K562 (cell line): ENCODE measurements at regions not wholly inside any gene's neighbourhood (a gene's known extent, or its start where the extent isn't known, plus 50 kb on each side); places are given as distances from the start of the nearest gene placed in this dataset.

Source experiments
- ATAC-seq: fragments of 200-7000 bp; cut with Tn5 transposase; 3 replicates; pipeline ENCODE4 v1.9.1; 2020; ENCODE audit warnings: moderate library complexity
- BruUV-seq: library from RNA; stranded (reverse); fragments of 400-500 nt; replicated peaks from 2 replicates; lab custom pipeline; 2021; lab: Mats Ljungman, UMichigan
- CTCF ChIA-PET: fragments of 300-600 bp; formaldehyde crosslinking; extraction: SDS; loops from one replicate; lab custom pipeline; 2021; ENCODE audit warnings: low intra/inter-chr PET ratio; lab: Yijun Ruan, JAX
- POLR2A ChIA-PET: fragments of 300-600, 350-650 bp; sonication (Branson Sonifier 250); formaldehyde crosslinking; extraction: SDS; loops from one replicate; lab custom pipeline; 2021; ENCODE audit warnings: antibody characterized with exemption, inconsistent platforms; lab: Yijun Ruan, JAX
- DNase-seq, 4 experiments: peaks; one replicate each; pipeline versions ENCODE4 v3.0.0 to v3.0.0-alpha.2; 2011 to 2018; ENCODE audit warnings: low spot score in 3 of 4, mixed read lengths in 3 of 4; ENCODE audit errors: extremely low read depth in 1 of 4
- FAIRE-seq: peaks from 2 replicates; lab custom pipeline; 2011; peaks lifted over from hg19 to GRCh38; lab: Jason Lieb, UNC
- H2AFZ ChIP-seq: 2 replicates; pipeline ENCODE4 v1.6.0; 2011; ENCODE audit warnings: low read depth, low read length, control low read depth, inconsistent platforms
- H3K27ac ChIP-seq: fragments of 200-600 bp; 3 replicates; pipeline ENCODE4 v1.8.0; 2011; ENCODE audit warnings: low read depth, mild to moderate bottlenecking, control low read depth, inconsistent platforms, low read length, moderate library complexity, mixed read lengths; ENCODE audit errors: extremely low read depth
- H3K27me3 ChIP-seq, 2 experiments: fragments of 300-600 bp in 1 of 2; 2 replicates in 1 of 2; 3 replicates in 1 of 2; pipeline versions ENCODE4 v1.6.0 to v1.8.0; 2011; ENCODE audit warnings: inconsistent platforms in 2 of 2, low read length in 2 of 2, mild to moderate bottlenecking in 1 of 2, mixed read lengths in 1 of 2, moderate library complexity in 1 of 2; ENCODE audit not compliant: control insufficient read depth in 2 of 2, insufficient read depth in 2 of 2
- H3K36me3 ChIP-seq: fragments of 300-600 bp; 3 replicates; pipeline ENCODE4 v1.8.0; 2011; ENCODE audit warnings: mild to moderate bottlenecking, low read length, inconsistent platforms; ENCODE audit not compliant: control insufficient read depth, insufficient read depth
- H3K4me1 ChIP-seq, 2 experiments: fragments of 200-600 bp in 1 of 2; replicated peaks in 1 of 2; 2 replicates in 1 of 2; 3 replicates in 1 of 2; pipeline versions ENCODE4 v1.5.1 to v1.8.0; 2011; ENCODE audit warnings: inconsistent platforms in 2 of 2, low read length in 2 of 2, mild to moderate bottlenecking in 1 of 2, mixed read lengths in 1 of 2, moderate library complexity in 1 of 2; ENCODE audit not compliant: control insufficient read depth in 2 of 2, insufficient read depth in 2 of 2
- H3K4me2 ChIP-seq: 2 replicates; pipeline ENCODE4 v1.6.1; 2011; ENCODE audit warnings: low read length, control low read depth, inconsistent platforms, mixed read lengths; ENCODE audit not compliant: insufficient read depth
- H3K4me3 ChIP-seq: fragments of 200-600 bp; sonication (generic), shearing (Covaris generic); 2 replicates; pipeline ENCODE4 v1.5.1; 2016; ENCODE audit warnings: control low read depth, inconsistent platforms
- H3K79me2 ChIP-seq: fragments of 200-600 bp; 3 replicates; pipeline ENCODE4 v1.8.0; 2011; ENCODE audit warnings: low read length, inconsistent platforms; ENCODE audit not compliant: control insufficient read depth, insufficient read depth
- H3K9ac ChIP-seq, 2 experiments: 2 replicates each; pipeline versions ENCODE4 v1.6.0 to v1.6.1; 2011; ENCODE audit warnings: low read depth in 2 of 2, low read length in 2 of 2, control low read depth in 1 of 2, inconsistent platforms in 1 of 2, mild to moderate bottlenecking in 1 of 2, mixed read lengths in 1 of 2; ENCODE audit not compliant: insufficient read depth in 1 of 2
- H3K9me1 ChIP-seq: one replicate; pipeline ENCODE4 v1.6.0; 2011; ENCODE audit warnings: inconsistent platforms, mild to moderate bottlenecking, low read length, moderate library complexity; ENCODE audit not compliant: control insufficient read depth, insufficient read depth
- H3K9me3 ChIP-seq: replicated peaks from 2 replicates; pipeline ENCODE4 v1.5.1; 2011; ENCODE audit warnings: low read depth, low read length, inconsistent platforms; ENCODE audit not compliant: control insufficient read depth, insufficient read depth
- H4K20me1 ChIP-seq: replicated peaks from 2 replicates; pipeline ENCODE4 v1.6.1; 2011; ENCODE audit warnings: low read length, inconsistent platforms, mixed read lengths; ENCODE audit not compliant: control insufficient read depth, insufficient read depth
- BMI1 ChIP-seq: fragments of 150-350 bp; IDR thresholded peaks from 2 replicates; pipeline ENCODE4 v1.6.1; 2014; ENCODE audit warnings: low read length
- BRD4 ChIP-seq: fragments of 200-600 bp; sonication (generic); IDR thresholded peaks from 2 replicates; pipeline ENCODE4 v1.6.1; 2017; ENCODE audit warnings: inconsistent platforms
- CREB1 ChIP-seq, 2 experiments: sonication (generic) in 1 of 2; formaldehyde crosslinking in 1 of 2; IDR thresholded peaks; 2 replicates each; pipeline versions ENCODE4 v1.6.1 to v1.8.0; 2012 to 2022; ENCODE audit warnings: inconsistent platforms in 1 of 2, mild to moderate bottlenecking in 1 of 2, missing genetic modification reagents in 1 of 2, moderate library complexity in 1 of 2
- FOXK2 ChIP-seq, 2 experiments: fragments of 450-650 bp; IDR thresholded peaks in 1 of 2; conservative IDR thresholded peaks in 1 of 2; 2 replicates each; pipeline ENCODE4 v1.6.1; 2016; ENCODE audit warnings: low read depth in 2 of 2, mild to moderate bottlenecking in 1 of 2
- NFATC3 ChIP-seq: fragments of 450-650 bp; IDR thresholded peaks from 2 replicates; pipeline ENCODE4 v1.6.1; 2017; ENCODE audit warnings: mild to moderate bottlenecking
- NR2C2 ChIP-seq, 2 experiments: fragments of 200-800 bp in 1 of 2; sonication (Bioruptor generic) in 1 of 2; sonication (generic) in 1 of 2; formaldehyde crosslinking in 1 of 2; IDR thresholded peaks; 2 replicates each; pipeline versions ENCODE4 v1.6.1 to v1.8.0; 2016 to 2022; ENCODE audit warnings: mild to moderate bottlenecking in 1 of 2, missing compliant biosample characterization in 1 of 2, missing genetic modification characterization in 1 of 2, missing genetic modification reagents in 1 of 2
- RBM25 ChIP-seq: fragments of 200-400 bp; formaldehyde crosslinking; IDR thresholded peaks from 2 replicates; pipeline ENCODE4 v1.6.1; 2018; ENCODE audit warnings: low read length, low read depth, moderate library complexity; ENCODE audit not compliant: severe bottlenecking
- TAF1 ChIP-seq: IDR thresholded peaks from 2 replicates; pipeline ENCODE4 v1.6.1; 2011; ENCODE audit warnings: mild to moderate bottlenecking, low read length, moderate library complexity; ENCODE audit not compliant: insufficient read depth, control insufficient read depth, severe bottlenecking; ENCODE audit errors: extremely low read depth
- ZKSCAN1 ChIP-seq: fragments of 150-350 bp; IDR thresholded peaks from 2 replicates; pipeline ENCODE4 v1.6.1; 2016; ENCODE audit warnings: low read depth, low read length
- ZNF124 ChIP-seq: sonication (generic); formaldehyde crosslinking; IDR thresholded peaks from 2 replicates; pipeline ENCODE4 v1.8.1; 2022; ENCODE audit warnings: missing genetic modification reagents
- ZNF347 ChIP-seq: fragments of 450-650 bp; formaldehyde crosslinking; IDR thresholded peaks from 2 replicates; pipeline ENCODE4 v1.4.0; 2020; ENCODE audit warnings: low read depth, mild to moderate bottlenecking, moderate library complexity
- ZNF668 ChIP-seq: fragments of 250-450 bp; sonication (Bioruptor Pico); IDR thresholded peaks from 2 replicates; pipeline ENCODE4 v1.8.0; 2022; ENCODE audit warnings: mild to moderate bottlenecking, inconsistent platforms
- WGBS: fragments of 100-300 bp; shearing (Covaris generic); methylation state at CpG from one replicate; pipeline ENCODE4 v1.1.6; 2016; ENCODE audit warnings: low coverage, mixed read lengths; ENCODE audit not compliant: insufficient coverage; ENCODE audit errors: missing lambda C conversion rate; 5-methylcytosine and 5-hydroxymethylcytosine counted together
- in situ Hi-C: fragments of 300-500 bp; cut with MboI; formaldehyde crosslinking; loops from 4 replicates; pipeline ENCODE4 v1.15.0; 2018; ENCODE audit warnings: inconsistent platforms, mixed read lengths
- intact Hi-C: fragments of 100-400 bp; cut with micrococcal nuclease; formaldehyde crosslinking; loops from 2 replicates; pipeline ENCODE4 v1.14.2; 2022
- TF ChIP-seq, protein P1 (sequence below): sonication (generic); formaldehyde crosslinking; IDR thresholded peaks from 2 replicates; pipeline ENCODE4 v1.5.0; 2020; ENCODE audit warnings: missing genetic modification reagents
- TF ChIP-seq, protein P2 (sequence below): fragments of 200-400 bp; formaldehyde crosslinking; IDR thresholded peaks from 2 replicates; pipeline ENCODE4 v1.6.1; 2017; ENCODE audit warnings: mild to moderate bottlenecking, low read depth, low read length, moderate library complexity

DNA sequence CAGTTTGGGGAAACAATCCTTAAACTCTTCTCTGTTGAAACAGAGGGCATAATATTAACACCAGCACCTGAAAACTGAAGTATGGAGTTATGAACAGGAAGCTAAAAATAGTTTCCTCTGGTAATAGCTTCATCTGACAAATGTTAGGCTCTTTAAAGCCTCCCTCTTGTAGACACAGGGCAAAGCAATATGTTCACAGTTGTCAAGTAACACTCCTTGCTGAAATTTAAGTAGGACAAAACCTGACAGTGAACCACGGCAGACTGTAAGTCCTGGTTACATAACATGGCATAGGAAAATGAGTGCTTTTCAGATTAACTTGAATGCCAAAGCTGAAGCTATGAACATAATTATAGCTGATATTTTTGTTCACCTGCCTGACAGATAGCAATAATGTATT, 172.9 kb downstream of the CMPK2 start:
- Histone ChIP-seq H3K79me2 (no peaks in the 10 kb centered on the region), H3K27me3 (no peaks in the 10 kb centered on the region)
- DNase-seq: no peak
- POLR2A ChIA-PET: no interaction called here
- no peak for ATAC-seq
- intact Hi-C loops: no loop called here
- TF ChIP-seq, protein P1, sequence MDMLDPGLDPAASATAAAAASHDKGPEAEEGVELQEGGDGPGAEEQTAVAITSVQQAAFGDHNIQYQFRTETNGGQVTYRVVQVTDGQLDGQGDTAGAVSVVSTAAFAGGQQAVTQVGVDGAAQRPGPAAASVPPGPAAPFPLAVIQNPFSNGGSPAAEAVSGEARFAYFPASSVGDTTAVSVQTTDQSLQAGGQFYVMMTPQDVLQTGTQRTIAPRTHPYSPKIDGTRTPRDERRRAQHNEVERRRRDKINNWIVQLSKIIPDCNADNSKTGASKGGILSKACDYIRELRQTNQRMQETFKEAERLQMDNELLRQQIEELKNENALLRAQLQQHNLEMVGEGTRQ (CRISPR knock-in tag): no peak
- TF ChIP-seq ZNF124 (no peak), ZKSCAN1 (no peak), NR2C2 (CRISPR knock-in tag; IDR thresholded peaks at IDR 0.05) (no peak), NR2C2 (tag; IDR thresholded peaks at IDR 0.05) (no peak), ZNF347 (CRISPR knock-in tag) (no peak), BRD4 (no peak), NFATC3 (no peak), BMI1 (no peak), ZNF668 (CRISPR knock-in tag) (no peak), CREB1 (IDR thresholded peaks at IDR 0.05) (no peak), CREB1 (CRISPR knock-in tag; IDR thresholded peaks at IDR 0.05) (no peak), RBM25 (no peak), FOXK2 (conservative IDR thresholded peaks at IDR 0.05 in 1 of 2, IDR thresholded peaks at IDR 0.05 in 1 of 2; ENCODE audit: low read depth in 2 of 2) (no peak), TAF1 (no peak)
- TF ChIP-seq, protein P2, sequence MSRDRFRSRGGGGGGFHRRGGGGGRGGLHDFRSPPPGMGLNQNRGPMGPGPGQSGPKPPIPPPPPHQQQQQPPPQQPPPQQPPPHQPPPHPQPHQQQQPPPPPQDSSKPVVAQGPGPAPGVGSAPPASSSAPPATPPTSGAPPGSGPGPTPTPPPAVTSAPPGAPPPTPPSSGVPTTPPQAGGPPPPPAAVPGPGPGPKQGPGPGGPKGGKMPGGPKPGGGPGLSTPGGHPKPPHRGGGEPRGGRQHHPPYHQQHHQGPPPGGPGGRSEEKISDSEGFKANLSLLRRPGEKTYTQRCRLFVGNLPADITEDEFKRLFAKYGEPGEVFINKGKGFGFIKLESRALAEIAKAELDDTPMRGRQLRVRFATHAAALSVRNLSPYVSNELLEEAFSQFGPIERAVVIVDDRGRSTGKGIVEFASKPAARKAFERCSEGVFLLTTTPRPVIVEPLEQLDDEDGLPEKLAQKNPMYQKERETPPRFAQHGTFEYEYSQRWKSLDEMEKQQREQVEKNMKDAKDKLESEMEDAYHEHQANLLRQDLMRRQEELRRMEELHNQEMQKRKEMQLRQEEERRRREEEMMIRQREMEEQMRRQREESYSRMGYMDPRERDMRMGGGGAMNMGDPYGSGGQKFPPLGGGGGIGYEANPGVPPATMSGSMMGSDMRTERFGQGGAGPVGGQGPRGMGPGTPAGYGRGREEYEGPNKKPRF: no peak
- TF ChIP-seq, all 486 proteins: peak for 0
- no peak overlapping the region for H3K9ac ChIP-seq
- no peaks in the 10 kb centered on the region for H3K36me3 ChIP-seq
- H4K20me1 ChIP-seq: no peaks in the 10 kb centered on the region
- no peak overlapping the region for H3K4me2 ChIP-seq
- FAIRE-seq: no peak
- no peak overlapping the region for H2AFZ ChIP-seq
- CTCF ChIA-PET: no interaction called here
- H3K4me3 ChIP-seq: no peak overlapping the region
- H3K4me1 ChIP-seq: no peaks in the 10 kb centered on the region
- in situ Hi-C loops: no loop called here
- no peak overlapping the region for H3K27ac ChIP-seq
- 0% methylated on average over 1 of the region's 1 CpG for WGBS
- no peaks in the 10 kb centered on the region for H3K9me1 ChIP-seq
- BruUV-seq: no TSS peak
- H3K9me3 ChIP-seq: no peaks in the 10 kb centered on the region
